Erythroblast (primary cell): ENCODE measurements at regions not wholly inside any gene's neighbourhood (a gene's known extent, or its start where the extent isn't known, plus 50 kb on each side); places are given as distances from the start of the nearest gene placed in this dataset.

Experiments used
- GATA1 ChIP-seq: IDR thresholded peaks from 2 replicates; pipeline ENCODE4 v1.6.1; 2011; ENCODE audit warnings: low read depth, mild to moderate bottlenecking, control low read depth, low read length, moderate library complexity
- POLR2A ChIP-seq: IDR thresholded peaks from 2 replicates; pipeline ENCODE4 v1.6.1; 2011; ENCODE audit warnings: mild to moderate bottlenecking, low read length

GRCh38 chr12:94771199-94771598, 120.8 kb upstream of the TMCC3 start:
- TF ChIP-seq POLR2A (no peak), GATA1 (no peak)
